ENCODE measurements at regions not wholly inside any gene's neighbourhood (a gene's known extent, or its start where the extent isn't known, plus 50 kb on each side); places are given as distances from the start of the nearest gene placed in this dataset.
A peak's percentile ranks its signal among the peaks of the same experiment; 100 is the strongest.

DNA sequence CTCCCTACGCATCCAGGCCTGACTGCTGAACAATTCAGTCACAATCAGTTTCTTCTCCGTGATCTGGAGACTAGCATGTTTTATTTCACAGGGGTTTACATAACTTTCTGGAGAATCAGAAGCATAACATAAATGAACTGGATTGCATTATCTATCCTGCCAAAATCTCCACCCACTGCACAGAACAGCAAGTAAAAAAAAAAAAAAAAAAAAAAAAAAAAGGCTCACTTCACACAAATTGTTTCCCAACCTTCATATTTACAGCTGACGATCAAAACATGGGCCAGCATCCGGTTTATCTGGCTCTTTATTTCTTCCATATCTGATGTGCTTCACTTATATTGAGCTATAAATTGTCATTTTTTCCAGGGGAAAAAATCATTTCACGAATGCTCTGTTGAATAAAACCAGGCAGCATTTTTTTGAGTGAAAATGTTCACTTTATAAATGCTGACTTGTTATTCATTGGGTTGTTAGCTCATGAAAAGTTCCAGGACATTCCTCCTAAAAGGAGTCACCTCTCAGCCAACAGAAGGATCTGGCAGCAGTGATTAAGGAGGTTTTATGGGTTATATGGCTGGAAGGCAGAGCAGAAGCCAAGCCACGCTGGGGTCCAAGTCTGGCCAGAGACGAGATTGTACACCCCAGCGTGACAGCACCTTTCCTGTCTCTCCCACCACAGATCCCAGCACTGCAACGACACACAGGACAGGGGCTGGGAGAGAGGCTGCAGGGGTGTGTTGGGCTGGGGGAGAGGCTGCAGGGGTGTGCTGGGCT lies 51.2 kb upstream of the GLI2 start:
- FAIRE-seq, result peak; percentile 85

DNA sequence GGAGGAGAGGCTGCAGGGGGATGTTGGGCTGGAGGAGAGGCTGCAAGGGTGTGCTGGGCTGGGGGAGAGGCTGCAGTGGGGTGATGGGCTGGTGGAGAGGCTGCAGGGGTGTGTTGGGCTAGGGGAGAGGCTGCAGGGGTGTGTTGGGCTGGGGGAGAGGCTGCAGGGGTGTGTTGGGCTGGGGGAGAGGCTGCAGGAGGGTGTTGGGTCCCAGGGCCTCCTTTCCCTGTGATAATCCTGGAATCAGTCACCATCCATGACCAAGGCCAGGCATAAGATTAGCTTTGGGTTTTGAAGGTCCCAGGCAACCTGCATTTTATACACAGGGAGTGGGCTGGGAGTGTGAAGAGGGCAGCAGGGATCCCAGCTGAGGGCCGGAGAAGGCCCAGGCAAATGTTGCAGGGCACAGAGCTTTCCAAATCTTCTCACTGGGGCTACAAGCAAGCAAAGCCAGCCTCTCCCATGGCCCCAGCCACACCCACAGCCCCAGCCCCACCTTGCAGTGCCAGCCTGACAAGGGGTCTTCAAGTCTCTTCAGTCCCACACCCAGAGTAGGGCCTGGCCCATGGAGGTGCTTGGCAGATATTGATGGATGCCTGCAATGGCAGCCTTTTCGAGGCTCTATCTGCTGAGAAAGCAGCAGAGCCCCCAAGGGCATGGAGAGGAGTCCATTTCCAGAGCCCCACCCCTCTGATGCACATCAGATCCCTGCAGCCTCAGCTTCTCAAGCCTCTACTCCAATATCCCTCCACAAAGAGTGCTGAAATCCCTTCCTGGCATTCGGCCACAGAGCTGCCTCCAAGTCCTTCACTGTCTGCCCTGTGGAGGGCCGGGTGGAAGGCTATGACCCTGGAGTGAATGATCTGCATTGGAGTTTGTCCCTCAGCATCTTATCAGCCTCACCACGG lies 50.3 kb upstream of the GLI2 start:
- FAIRE-seq, result no peak

Data from endometrium (tissue), 2 donors.